Uterus (tissue), 2 donors: ENCODE measurements at regions not wholly inside any gene's neighbourhood (a gene's known extent, or its start where the extent isn't known, plus 50 kb on each side); places are given as distances from the start of the nearest gene placed in this dataset.

ENCODE experiments used
- CTCF ChIP-seq, 4 experiments: fragments of 200-600 bp in 2 of 4; fragments of 450-650 bp in 2 of 4; sonication (generic) in 2 of 4; IDR thresholded peaks; one replicate each; pipeline ENCODE4 v1.5.1; 2016 to 2019; ENCODE audit warnings: antibody characterized with exemption in 4 of 4, mild to moderate bottlenecking in 2 of 4, moderate library complexity in 1 of 4
- POLR2A ChIP-seq, 2 donors: fragments of 450-650 bp; IDR thresholded peaks; one replicate each; pipeline ENCODE4 v1.6.1; 2016; ENCODE audit warnings: antibody characterized with exemption in 2 of 2, mild to moderate bottlenecking in 1 of 2, moderate library complexity in 1 of 2

DNA sequence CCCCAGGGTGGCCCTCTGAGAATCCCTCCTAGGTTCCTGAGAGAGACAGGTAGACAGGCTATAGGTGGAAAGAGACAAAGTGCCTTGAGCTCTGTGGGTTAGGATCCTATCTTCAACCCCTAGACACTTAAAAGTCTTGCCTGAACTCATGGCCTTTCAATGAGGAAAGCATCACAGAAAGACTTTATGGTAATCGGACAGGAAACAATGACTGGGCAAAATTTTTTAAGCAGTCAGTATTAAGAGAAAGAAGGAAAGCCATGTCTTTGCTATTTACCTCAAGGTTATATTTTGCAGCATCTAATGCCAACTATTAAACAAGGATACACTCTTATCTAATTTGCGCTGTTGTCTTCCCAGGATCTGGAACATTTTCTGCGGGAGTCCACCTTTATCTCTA is 93.2 kb downstream of the PCSK1 start:
- TF ChIP-seq POLR2A (IDR thresholded peaks at IDR 0.05) (no peak), CTCF (IDR thresholded peaks at IDR 0.05) (no peak)
